Endothelial cell of umbilical vein (primary cell): ENCODE measurements at regions not wholly inside any gene's neighbourhood (a gene's known extent, or its start where the extent isn't known, plus 50 kb on each side); places are given as distances from the start of the nearest gene placed in this dataset.

Experiments
- BruUV-seq: library from RNA; stranded (reverse); fragments of 400-500 nt; replicated peaks from 2 replicates; lab custom pipeline; 2021; lab: Mats Ljungman, UMichigan
- CTCF ChIA-PET: fragments of 300-600, 350-600 bp; sonication (Branson Sonifier 250); formaldehyde crosslinking; loops from one replicate; lab custom pipeline; 2021; ENCODE audit warnings: antibody characterized with exemption, inconsistent platforms; lab: Charles Lee
- POLR2A ChIA-PET: fragments of 300-600, 350-600 bp; sonication (Branson Sonifier 250); formaldehyde crosslinking; loops from one replicate; lab custom pipeline; 2021; ENCODE audit warnings: antibody characterized with exemption, inconsistent platforms; lab: Charles Lee
- DNase-seq: peaks from one replicate; pipeline ENCODE4 v3.0.0-alpha.2; 2011; ENCODE audit warnings: low read depth, low spot score
- FAIRE-seq: peaks from 2 replicates; lab custom pipeline; 2011; peaks lifted over from hg19 to GRCh38; lab: Jason Lieb, UNC
- H2AFZ ChIP-seq: 2 replicates; pipeline ENCODE4 v1.6.0; 2012; ENCODE audit warnings: low read depth, low read length, control low read depth, inconsistent platforms
- H3K27ac ChIP-seq: 2 replicates; pipeline ENCODE4 v1.5.1; 2011; ENCODE audit warnings: low read depth, mild to moderate bottlenecking, control low read depth, low read length, moderate library complexity; ENCODE audit not compliant: insufficient read depth
- H3K27me3 ChIP-seq, 2 experiments: 2 replicates each; pipeline versions ENCODE4 v1.6.0 to v1.6.1; 2011; ENCODE audit warnings: low read length in 2 of 2, mixed read lengths in 1 of 2; ENCODE audit not compliant: control insufficient read depth in 2 of 2, insufficient read depth in 2 of 2
- H3K36me3 ChIP-seq, 2 experiments: 2 replicates in 1 of 2; 3 replicates in 1 of 2; pipeline ENCODE4 v1.5.1; 2011; ENCODE audit warnings: low read length in 2 of 2, mild to moderate bottlenecking in 1 of 2, moderate library complexity in 1 of 2; ENCODE audit not compliant: control insufficient read depth in 2 of 2, insufficient read depth in 2 of 2; ENCODE audit errors: extremely low read depth in 1 of 2
- H3K4me1 ChIP-seq: 3 replicates; pipeline ENCODE4 v1.5.1; 2011; ENCODE audit warnings: mild to moderate bottlenecking, low read length; ENCODE audit not compliant: control insufficient read depth, insufficient read depth; ENCODE audit errors: extremely low read depth
- H3K4me2 ChIP-seq: 2 replicates; pipeline ENCODE4 v1.6.1; 2011; ENCODE audit warnings: low read length, control low read depth, mixed read lengths; ENCODE audit not compliant: insufficient read depth
- H3K4me3 ChIP-seq, 3 experiments: fragments of 200-600 bp in 1 of 3; sonication (generic), shearing (Covaris generic) in 1 of 3; replicated peaks in 1 of 3; 2 replicates each; pipeline ENCODE4 v1.5.1; 2011 to 2016; ENCODE audit warnings: control low read depth in 3 of 3, low read length in 3 of 3, mild to moderate bottlenecking in 2 of 3, inconsistent platforms in 1 of 3, low read depth in 1 of 3, moderate library complexity in 1 of 3; ENCODE audit not compliant: insufficient read depth in 1 of 3
- H3K79me2 ChIP-seq: 2 replicates; pipeline ENCODE4 v1.6.0; 2012; ENCODE audit warnings: low read length, inconsistent platforms; ENCODE audit not compliant: control insufficient read depth, insufficient read depth
- H3K9ac ChIP-seq: replicated peaks from 2 replicates; pipeline ENCODE3; 2011; ENCODE audit warnings: low read length, control low read depth; ENCODE audit not compliant: insufficient read depth; ENCODE audit errors: extremely low read depth
- H3K9me1 ChIP-seq: replicated peaks from 3 replicates; pipeline ENCODE4 v1.6.0; 2011; ENCODE audit warnings: mild to moderate bottlenecking, low read length; ENCODE audit not compliant: control insufficient read depth, insufficient read depth; ENCODE audit errors: extremely low read depth
- H3K9me3 ChIP-seq: replicated peaks from 2 replicates; pipeline ENCODE4 v1.5.1; 2012; ENCODE audit warnings: low read length, inconsistent platforms; ENCODE audit not compliant: control insufficient read depth, insufficient read depth
- H4K20me1 ChIP-seq: replicated peaks from 2 replicates; pipeline ENCODE3; 2011; ENCODE audit warnings: mild to moderate bottlenecking, low read length; ENCODE audit not compliant: control insufficient read depth, insufficient read depth; ENCODE audit errors: extremely low read depth
- CTCF ChIP-seq, 2 donors: IDR thresholded peaks; 1 replicate in 1 of 2; 2 replicates in 1 of 2; pipeline ENCODE4 v1.5.1; 2011; ENCODE audit warnings: low read length in 2 of 2, mild to moderate bottlenecking in 2 of 2, moderate library complexity in 2 of 2, control low read depth in 1 of 2, inconsistent platforms in 1 of 2, low read depth in 1 of 2; ENCODE audit not compliant: insufficient read depth in 1 of 2; ENCODE audit errors: extremely low read depth in 1 of 2
- EZH2 ChIP-seq: IDR thresholded peaks from 2 replicates; pipeline ENCODE4 v1.6.1; 2012; ENCODE audit warnings: borderline replicate concordance, low read depth, mild to moderate bottlenecking, moderate library complexity, low read length, inconsistent platforms; ENCODE audit not compliant: severe bottlenecking
- FOS ChIP-seq: IDR thresholded peaks from 2 replicates; pipeline ENCODE4 v1.6.1; 2011; ENCODE audit warnings: mild to moderate bottlenecking, low read length, moderate library complexity, borderline replicate concordance; ENCODE audit not compliant: insufficient read depth
- GATA2 ChIP-seq: IDR thresholded peaks from 2 replicates; pipeline ENCODE4 v1.7.0; 2011; ENCODE audit warnings: low read depth, mild to moderate bottlenecking, moderate library complexity, mixed read lengths, low read length; ENCODE audit not compliant: insufficient read length, insufficient read depth
- JUN ChIP-seq: IDR thresholded peaks from 2 replicates; pipeline ENCODE4 v1.6.1; 2011; ENCODE audit warnings: borderline replicate concordance, low read depth; ENCODE audit not compliant: insufficient read length, insufficient read depth
- MAX ChIP-seq: IDR thresholded peaks from 2 replicates; pipeline ENCODE4 v1.6.1; 2011; ENCODE audit not compliant: insufficient read depth, insufficient read length
- MYC ChIP-seq: IDR thresholded peaks from one replicate; pipeline ENCODE4 v1.6.1; 2011; ENCODE audit warnings: mild to moderate bottlenecking, low read depth, low read length
- POLR2A ChIP-seq: IDR thresholded peaks from 2 replicates; pipeline ENCODE4 v1.6.1; 2012; ENCODE audit warnings: low read depth, mild to moderate bottlenecking, control low read depth, low read length
- POLR2AphosphoS5 ChIP-seq: IDR thresholded peaks from 2 replicates; pipeline ENCODE4 v1.6.1; 2012; ENCODE audit warnings: low read depth, mild to moderate bottlenecking, control low read depth, low read length, moderate library complexity; ENCODE audit not compliant: insufficient read depth
- dilution Hi-C: fragments of 300-500 bp; cut with MboI; formaldehyde crosslinking; loops from one replicate; pipeline ENCODE4 v1.15.0; 2019; ENCODE audit warnings: low sequenced_read_pairs; ENCODE audit not compliant: extremely low pct_ligation_motif_present
- intact Hi-C: fragments of 100-400 bp; cut with micrococcal nuclease; formaldehyde crosslinking; loops from one replicate; pipeline ENCODE4 v1.10.0; 2022

- H2AFZ ChIP-seq, result no peak overlapping the region
- H3K9ac ChIP-seq, result no peak overlapping the region
- intact Hi-C loops, result no loop called here
- H3K4me1 ChIP-seq, result no peaks in the 10 kb centered on the region
- POLR2A ChIA-PET, result no interaction called here
- no peaks in the 10 kb centered on the region for H3K9me3 ChIP-seq
- no peaks in the 10 kb centered on the region for H3K79me2 ChIP-seq
- dilution Hi-C loops, result no loop called here
- no peak for TF ChIP-seq JUN
- no peak for TF ChIP-seq MYC
- TF ChIP-seq MAX, result no peak
- no peak for TF ChIP-seq CTCF (IDR thresholded peaks at IDR 0.05; ENCODE audit: extremely low read depth in 1 of 2, insufficient read depth in 1 of 2, low read depth in 1 of 2, low read length in 2 of 2)
- TF ChIP-seq EZH2, result no peak
- TF ChIP-seq POLR2A, result no peak
- no peak for TF ChIP-seq FOS
- no peak for TF ChIP-seq GATA2
- TF ChIP-seq POLR2AphosphoS5, result no peak
- no peak for DNase-seq
- BruUV-seq, result no TSS peak
- H3K36me3 ChIP-seq, result no peaks in the 10 kb centered on the region
- H3K4me3 ChIP-seq, result no peak overlapping the region
- CTCF ChIA-PET, result no interaction called here
- H3K9me1 ChIP-seq, result no peaks in the 10 kb centered on the region
- no peaks in the 10 kb centered on the region for H4K20me1 ChIP-seq
- H3K4me2 ChIP-seq, result no peak overlapping the region
- no peak overlapping the region for H3K27ac ChIP-seq
- FAIRE-seq, result no peak
- H3K27me3 ChIP-seq, result peaks cover 0 to 3% of the 10 kb centered on the region in 2 experiments
Measured at GRCh38 chr18:56517761-56518160, 120.6 kb downstream of the TXNL1 start.
